ENCODE measurements at regions not wholly inside any gene's neighbourhood (a gene's known extent, or its start where the extent isn't known, plus 50 kb on each side); places are given as distances from the start of the nearest gene placed in this dataset.

GRCh38 chr11:114982141-114982540, 303.8 kb downstream of the NXPE2 start:
- DNase-seq = no peak
- H3K27ac Mint-ChIP-seq = no peak overlapping the region
- H3K4me1 Mint-ChIP-seq = no peaks in the 10 kb centered on the region
- H3K27me3 Mint-ChIP-seq = no peaks in the 10 kb centered on the region
- H3K4me3 Mint-ChIP-seq = no peak overlapping the region
- no peaks in the 10 kb centered on the region for H3K36me3 Mint-ChIP-seq
- H3K9me3 Mint-ChIP-seq = no peaks in the 10 kb centered on the region

GRCh38 chr11:114984611-114985163, 306.4 kb downstream of the NXPE2 start:
- H3K36me3 Mint-ChIP-seq = no peaks in the 10 kb centered on the region
- no peak overlapping the region for H3K27ac Mint-ChIP-seq
- DNase-seq = no peak
- no peaks in the 10 kb centered on the region for H3K27me3 Mint-ChIP-seq
- H3K4me1 Mint-ChIP-seq = no peaks in the 10 kb centered on the region
- no peaks in the 10 kb centered on the region for H3K9me3 Mint-ChIP-seq
- no peak overlapping the region for H3K4me3 Mint-ChIP-seq

- H3K27me3 Mint-ChIP-seq = no peaks in the 10 kb centered on the region
- no peak for DNase-seq
- no peaks in the 10 kb centered on the region for H3K9me3 Mint-ChIP-seq
- no peak overlapping the region for H3K27ac Mint-ChIP-seq
- no peaks in the 10 kb centered on the region for H3K4me1 Mint-ChIP-seq
- H3K36me3 Mint-ChIP-seq = no peaks in the 10 kb centered on the region
- H3K4me3 Mint-ChIP-seq = no peak overlapping the region
Measured at GRCh38 chr11:114986365-114986764, 308.0 kb downstream of the NXPE2 start.

GRCh38 chr11:114987186-114987760, 308.9 kb downstream of the NXPE2 start:
- Mint-ChIP-seq H3K36me3 (no peaks in the 10 kb centered on the region), H3K9me3 (no peaks in the 10 kb centered on the region), H3K27me3 (no peaks in the 10 kb centered on the region), H3K4me1 (no peaks in the 10 kb centered on the region), H3K27ac (no peak overlapping the region), H3K4me3 (no peak overlapping the region)
- no peak for DNase-seq

GRCh38 chr11:114988644-114989043, 310.3 kb downstream of the NXPE2 start:
- Mint-ChIP-seq H3K27me3 (no peaks in the 10 kb centered on the region), H3K4me3 (no peak overlapping the region), H3K36me3 (no peaks in the 10 kb centered on the region), H3K9me3 (no peaks in the 10 kb centered on the region), H3K4me1 (no peaks in the 10 kb centered on the region), H3K27ac (no peak overlapping the region)
- no peak for DNase-seq

- no peaks in the 10 kb centered on the region for H3K4me1 Mint-ChIP-seq
- no peaks in the 10 kb centered on the region for H3K9me3 Mint-ChIP-seq
- no peak for DNase-seq
- no peaks in the 10 kb centered on the region for H3K36me3 Mint-ChIP-seq
- no peak overlapping the region for H3K27ac Mint-ChIP-seq
- no peak overlapping the region for H3K4me3 Mint-ChIP-seq
- no peaks in the 10 kb centered on the region for H3K27me3 Mint-ChIP-seq
Measured at GRCh38 chr11:114989536-114989935, 311.2 kb downstream of the NXPE2 start.

- H3K9me3 Mint-ChIP-seq = no peaks in the 10 kb centered on the region
- H3K4me1 Mint-ChIP-seq = no peaks in the 10 kb centered on the region
- peaks cover 6% of the 10 kb centered on the region for H3K27me3 Mint-ChIP-seq
- no peak overlapping the region for H3K27ac Mint-ChIP-seq
- DNase-seq = no peak
- H3K4me3 Mint-ChIP-seq = no peak overlapping the region
- H3K36me3 Mint-ChIP-seq = no peaks in the 10 kb centered on the region
Measured at GRCh38 chr11:115005663-115006062, 327.3 kb downstream of the NXPE2 start.

GRCh38 chr11:115007851-115008250, 329.5 kb downstream of the NXPE2 start:
- Mint-ChIP-seq H3K27ac (no peak overlapping the region), H3K4me1 (no peaks in the 10 kb centered on the region), H3K27me3 (peaks cover 6% of the 10 kb centered on the region), H3K4me3 (no peak overlapping the region), H3K9me3 (no peaks in the 10 kb centered on the region), H3K36me3 (no peaks in the 10 kb centered on the region)
- no peak for DNase-seq

GRCh38 chr11:115008799-115009198, 330.5 kb downstream of the NXPE2 start:
- Mint-ChIP-seq H3K27me3 (peaks cover 6% of the 10 kb centered on the region), H3K27ac (no peak overlapping the region), H3K4me1 (no peaks in the 10 kb centered on the region), H3K9me3 (peaks cover 2% of the 10 kb centered on the region), H3K4me3 (no peak overlapping the region), H3K36me3 (no peaks in the 10 kb centered on the region)
- no peak for DNase-seq

- H3K27me3 Mint-ChIP-seq = no peaks in the 10 kb centered on the region
- DNase-seq = no peak
- H3K9me3 Mint-ChIP-seq = peaks cover 16% of the 10 kb centered on the region
- H3K36me3 Mint-ChIP-seq = peaks cover 1% of the 10 kb centered on the region
- H3K4me1 Mint-ChIP-seq = no peaks in the 10 kb centered on the region
- no peak overlapping the region for H3K27ac Mint-ChIP-seq
- no peak overlapping the region for H3K4me3 Mint-ChIP-seq
Measured at GRCh38 chr11:115017529-115017928, 339.2 kb downstream of the NXPE2 start.

GRCh38 chr11:115030166-115030565, 351.8 kb downstream of the NXPE2 start:
- Mint-ChIP-seq H3K4me1 (no peaks in the 10 kb centered on the region), H3K9me3 (peaks cover 5% of the 10 kb centered on the region), H3K4me3 (no peak overlapping the region), H3K27ac (no peak overlapping the region), H3K27me3 (no peaks in the 10 kb centered on the region), H3K36me3 (no peaks in the 10 kb centered on the region)
- no peak for DNase-seq

- H3K4me1 Mint-ChIP-seq = no peaks in the 10 kb centered on the region
- no peak overlapping the region for H3K27ac Mint-ChIP-seq
- no peaks in the 10 kb centered on the region for H3K36me3 Mint-ChIP-seq
- no peaks in the 10 kb centered on the region for H3K27me3 Mint-ChIP-seq
- no peaks in the 10 kb centered on the region for H3K9me3 Mint-ChIP-seq
- DNase-seq = no peak
- H3K4me3 Mint-ChIP-seq = no peak overlapping the region
Measured at GRCh38 chr11:115036406-115037180, 358.3 kb downstream of the NXPE2 start.

- no peaks in the 10 kb centered on the region for H3K9me3 Mint-ChIP-seq
- no peak overlapping the region for H3K27ac Mint-ChIP-seq
- no peaks in the 10 kb centered on the region for H3K36me3 Mint-ChIP-seq
- no peak overlapping the region for H3K4me3 Mint-ChIP-seq
- no peaks in the 10 kb centered on the region for H3K27me3 Mint-ChIP-seq
- no peak for DNase-seq
- H3K4me1 Mint-ChIP-seq = no peaks in the 10 kb centered on the region
Measured at GRCh38 chr11:115042002-115042401, 363.7 kb downstream of the NXPE2 start.

GRCh38 chr11:115047631-115048030, 369.3 kb downstream of the NXPE2 start:
- no peak overlapping the region for H3K4me3 Mint-ChIP-seq
- no peak overlapping the region for H3K27ac Mint-ChIP-seq
- no peak for DNase-seq
- no peaks in the 10 kb centered on the region for H3K9me3 Mint-ChIP-seq
- no peaks in the 10 kb centered on the region for H3K27me3 Mint-ChIP-seq
- H3K36me3 Mint-ChIP-seq = no peaks in the 10 kb centered on the region
- no peaks in the 10 kb centered on the region for H3K4me1 Mint-ChIP-seq

GRCh38 chr11:115049796-115050195, 371.5 kb downstream of the NXPE2 start:
- Mint-ChIP-seq H3K4me3 (no peak overlapping the region), H3K36me3 (no peaks in the 10 kb centered on the region), H3K27ac (no peak overlapping the region), H3K4me1 (no peaks in the 10 kb centered on the region), H3K9me3 (peaks cover 2% of the 10 kb centered on the region), H3K27me3 (no peaks in the 10 kb centered on the region)
- DNase-seq = no peak

- no peak overlapping the region for H3K27ac Mint-ChIP-seq
- no peak for DNase-seq
- H3K36me3 Mint-ChIP-seq = no peaks in the 10 kb centered on the region
- no peaks in the 10 kb centered on the region for H3K4me1 Mint-ChIP-seq
- H3K4me3 Mint-ChIP-seq = no peak overlapping the region
- H3K27me3 Mint-ChIP-seq = no peaks in the 10 kb centered on the region
- H3K9me3 Mint-ChIP-seq = peaks cover 2% of the 10 kb centered on the region
Measured at GRCh38 chr11:115050756-115051155, 372.4 kb downstream of the NXPE2 start.
